ENCODE measurements at regions not wholly inside any gene's neighbourhood (a gene's known extent, or its start where the extent isn't known, plus 50 kb on each side); places are given as distances from the start of the nearest gene placed in this dataset.

DNA sequence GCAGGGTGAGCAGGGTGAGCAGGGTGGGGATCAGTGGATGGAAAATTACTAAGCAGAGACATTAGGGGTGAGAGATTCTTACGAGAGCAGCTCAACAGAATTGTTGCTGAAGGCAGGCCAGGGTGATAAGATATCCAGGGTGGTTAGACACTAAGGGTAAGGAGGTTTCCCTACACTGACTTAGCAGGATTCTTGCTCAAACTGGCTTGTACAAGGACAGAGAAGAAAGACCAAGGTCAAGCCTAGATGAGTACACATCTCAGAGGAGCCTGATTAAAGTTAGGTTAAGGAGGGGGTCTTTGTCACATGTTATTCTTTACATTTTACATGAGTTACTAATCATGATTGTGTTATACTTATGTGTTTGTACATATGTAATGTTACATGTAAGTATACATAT, 262.8 kb upstream of the FANCL start:
- no peak for DNase-seq

DNA sequence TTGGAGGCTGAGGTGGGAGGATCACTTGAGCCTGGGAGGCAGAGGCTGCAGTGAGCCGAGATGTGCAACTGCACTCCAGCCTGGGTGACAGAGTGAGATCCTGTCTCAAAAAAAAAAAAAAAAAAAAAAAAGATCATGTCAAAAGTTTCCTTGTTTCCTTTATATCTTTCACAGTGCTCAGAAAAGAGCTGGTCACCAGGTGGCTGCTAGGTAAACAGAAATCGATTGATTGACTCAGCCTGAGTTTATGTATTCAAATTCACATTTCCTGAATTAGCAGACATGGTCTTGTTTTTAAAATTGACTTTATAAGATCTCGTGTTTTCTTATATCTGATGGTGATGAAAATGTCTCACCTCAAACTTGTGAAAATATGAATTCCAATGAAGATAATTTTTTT, 261.8 kb upstream of the FANCL start:
- DNase-seq: no peak

DNA sequence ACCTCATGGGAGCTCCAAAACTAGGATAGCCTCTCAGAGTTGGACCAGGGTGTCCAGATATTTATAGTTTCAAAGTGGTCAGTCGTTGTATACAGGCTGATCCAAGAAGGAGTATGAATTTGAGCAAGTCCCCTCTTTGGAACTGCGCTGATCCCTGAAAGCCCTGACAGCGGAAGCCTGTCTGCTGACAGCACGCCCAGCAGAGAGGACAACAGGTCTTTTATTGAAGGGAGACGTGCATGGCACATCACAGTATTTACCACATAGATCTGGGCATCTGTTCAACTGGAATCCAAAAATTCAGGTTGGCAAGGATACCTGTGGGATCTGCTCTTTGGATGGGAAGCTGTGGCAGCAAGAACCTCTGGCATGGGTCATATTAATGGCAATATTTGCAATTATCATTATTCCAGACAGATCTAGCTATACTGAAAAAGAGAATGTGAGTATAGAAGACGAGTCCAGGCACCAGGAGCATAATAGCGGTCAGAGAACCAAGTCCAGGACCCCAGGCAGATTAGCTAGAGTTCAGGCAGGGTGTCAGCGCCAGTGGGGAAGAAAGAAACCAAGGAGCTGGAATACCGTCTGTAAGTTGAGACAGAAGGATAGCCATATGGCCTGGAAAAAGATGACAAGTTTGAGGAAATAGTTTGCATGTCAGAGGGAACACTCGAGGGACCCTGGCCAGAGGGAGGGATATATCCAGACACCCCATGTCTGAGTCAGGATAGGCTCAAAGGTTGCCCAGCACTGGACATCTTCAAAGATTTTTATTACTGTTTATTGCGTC, 260.4 kb upstream of the FANCL start:
- no peak for DNase-seq

DNA sequence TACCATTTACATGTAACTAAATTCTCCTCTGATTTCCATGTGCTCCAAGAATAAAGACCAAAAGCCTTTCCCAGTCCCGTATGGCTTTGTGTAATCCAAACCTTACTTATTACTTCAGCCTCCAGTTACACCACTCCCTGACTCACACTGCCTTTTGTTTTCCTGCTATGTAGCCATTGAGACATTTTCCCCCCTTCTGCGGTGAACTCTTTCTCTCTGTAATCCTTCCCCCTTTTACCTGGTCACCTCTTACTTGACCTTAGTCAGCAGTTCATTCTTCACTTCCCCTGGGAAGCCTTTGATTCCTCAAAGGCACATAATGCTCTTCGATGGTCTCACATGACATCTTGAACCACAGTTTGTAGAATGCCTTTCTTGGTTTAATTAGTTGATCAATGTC, 256.0 kb upstream of the FANCL start:
- DNase-seq: no peak

DNA sequence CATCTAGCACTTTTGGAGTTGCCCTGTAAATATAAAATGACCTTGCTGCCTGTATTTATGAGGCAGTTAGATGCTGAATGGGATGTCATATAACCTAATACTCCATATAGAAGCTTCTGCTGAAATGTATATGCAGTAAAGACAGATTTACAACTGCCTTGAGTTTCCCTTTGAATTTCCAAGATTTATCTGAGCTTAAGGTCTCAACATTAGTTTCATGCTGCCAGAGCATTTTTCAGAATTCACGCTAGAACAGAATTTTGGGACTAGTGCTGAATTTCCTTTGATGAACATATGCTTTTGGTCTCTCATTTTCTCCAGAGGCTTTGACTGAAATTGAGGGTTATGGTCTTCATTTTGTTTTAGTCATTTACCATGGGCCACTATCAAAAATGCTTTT, 254.7 kb upstream of the FANCL start:
- DNase-seq: no peak

DNA sequence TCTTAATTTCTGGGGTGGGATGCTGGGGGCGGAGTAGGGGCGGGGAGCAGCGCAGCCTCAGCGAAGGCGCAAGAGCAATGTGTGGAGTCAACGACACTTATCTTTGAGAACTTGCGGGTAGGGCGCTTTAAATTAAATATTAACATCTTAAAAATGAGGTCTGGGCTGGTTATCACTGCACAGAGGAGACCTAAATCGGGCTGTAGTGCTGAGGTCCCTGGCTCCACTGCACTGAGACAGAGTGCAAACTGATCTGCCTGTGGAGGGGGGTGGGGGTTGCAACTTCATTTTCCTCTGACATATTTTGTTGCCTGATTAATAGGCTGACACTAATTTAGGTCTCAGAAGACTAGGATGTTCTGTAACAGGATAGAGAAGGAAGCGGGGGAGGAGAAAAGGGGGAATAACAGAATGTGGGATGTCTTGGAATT, 253.0 kb upstream of the FANCL start:
- DNase-seq: no peak

DNA sequence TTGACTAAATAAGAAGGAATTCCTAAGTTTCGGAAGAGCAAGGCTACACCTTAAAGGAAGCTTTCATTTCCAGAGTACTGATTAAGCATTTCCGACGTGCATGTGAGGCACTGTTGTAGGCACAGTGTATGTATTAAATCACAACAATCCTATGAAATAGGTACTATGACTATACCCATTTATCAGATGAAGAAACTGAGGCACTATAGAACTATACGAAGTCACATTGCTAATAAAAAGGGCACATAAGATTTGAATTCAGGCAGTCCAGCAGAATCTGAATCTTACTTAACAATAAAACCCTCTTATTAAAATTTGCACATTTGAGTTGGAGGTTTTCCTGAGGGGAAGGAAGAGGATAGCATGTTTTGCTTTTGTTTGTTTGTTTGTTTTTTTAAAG, 243.5 kb upstream of the FANCL start:
- no peak for DNase-seq

DNA sequence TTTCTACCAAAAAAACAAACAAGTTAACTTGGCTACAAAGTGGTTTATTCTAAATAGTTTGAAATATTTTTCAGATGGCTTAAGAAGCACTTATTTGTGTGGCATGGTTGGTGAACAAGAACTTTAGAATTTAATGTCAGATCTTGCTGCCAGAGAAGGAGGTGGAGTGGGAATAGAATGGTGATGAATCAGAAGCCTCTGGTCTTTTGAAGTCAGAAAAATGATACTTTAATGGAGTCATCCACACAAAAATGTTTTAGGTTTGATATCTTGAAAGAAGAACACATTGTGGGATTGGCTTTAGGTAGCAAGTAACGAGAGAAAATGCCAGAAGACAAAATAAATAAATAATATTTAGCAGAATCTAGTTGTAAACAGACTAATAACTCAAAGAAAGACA, 243.1 kb upstream of the FANCL start:
- DNase-seq: no peak

DNA sequence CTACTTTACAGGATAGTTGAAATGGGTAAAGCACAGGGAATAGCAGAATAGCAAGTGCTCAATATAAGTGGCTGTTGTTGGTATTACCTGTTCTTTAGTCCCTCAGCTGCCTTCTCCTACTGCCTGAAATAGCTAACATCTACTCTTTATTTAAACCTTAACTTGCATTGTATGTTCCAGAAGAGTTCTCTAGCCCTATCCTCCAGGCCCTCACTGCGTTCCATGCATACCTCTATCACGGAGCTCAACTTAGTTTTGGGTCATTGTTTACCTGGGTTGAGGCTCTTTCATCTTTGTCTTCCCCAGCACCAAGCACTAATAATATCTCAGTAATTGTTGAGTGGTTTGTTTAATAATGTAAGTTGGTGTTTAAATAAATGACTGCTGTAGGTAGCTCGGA, 242.2 kb upstream of the FANCL start:
- DNase-seq: no peak

DNA sequence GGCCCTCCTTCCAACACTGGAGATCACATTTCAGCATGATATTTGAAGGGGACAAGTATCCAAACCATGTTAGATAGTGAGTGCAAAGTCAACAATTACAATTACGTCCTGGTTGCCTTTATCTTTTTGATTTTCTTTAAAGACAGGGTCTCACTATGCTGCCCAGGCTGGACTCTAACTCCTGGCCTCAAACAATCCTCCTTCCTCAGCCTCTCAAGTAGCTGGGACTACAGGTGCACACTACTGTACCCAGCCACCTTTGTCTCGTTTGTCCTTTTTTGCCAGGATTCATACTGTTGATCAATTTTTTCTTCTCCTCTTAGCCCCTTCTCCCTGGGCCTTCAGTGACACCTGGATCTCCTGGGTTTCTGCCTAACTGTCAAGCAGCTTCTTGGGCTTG, 240.5 kb upstream of the FANCL start:
- DNase-seq: no peak

DNA sequence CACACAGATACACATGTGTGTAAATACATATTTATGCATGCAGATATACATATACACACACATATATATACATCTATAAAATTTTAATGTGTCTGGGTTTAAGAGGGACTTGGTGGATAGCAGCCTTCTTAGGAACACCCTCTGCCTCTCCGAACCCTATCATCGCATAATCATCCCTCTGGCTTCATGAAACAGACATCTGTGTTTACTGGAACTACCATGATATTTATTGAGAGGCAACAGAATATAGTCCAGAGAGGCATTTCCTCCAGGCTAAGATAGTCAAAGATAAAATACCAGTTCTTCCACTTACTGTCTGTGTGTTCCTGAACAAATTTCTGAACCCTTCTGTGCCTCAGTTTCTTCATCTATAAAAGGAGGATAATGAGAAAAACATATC, 239.0 kb upstream of the FANCL start:
- no peak for DNase-seq

DNA sequence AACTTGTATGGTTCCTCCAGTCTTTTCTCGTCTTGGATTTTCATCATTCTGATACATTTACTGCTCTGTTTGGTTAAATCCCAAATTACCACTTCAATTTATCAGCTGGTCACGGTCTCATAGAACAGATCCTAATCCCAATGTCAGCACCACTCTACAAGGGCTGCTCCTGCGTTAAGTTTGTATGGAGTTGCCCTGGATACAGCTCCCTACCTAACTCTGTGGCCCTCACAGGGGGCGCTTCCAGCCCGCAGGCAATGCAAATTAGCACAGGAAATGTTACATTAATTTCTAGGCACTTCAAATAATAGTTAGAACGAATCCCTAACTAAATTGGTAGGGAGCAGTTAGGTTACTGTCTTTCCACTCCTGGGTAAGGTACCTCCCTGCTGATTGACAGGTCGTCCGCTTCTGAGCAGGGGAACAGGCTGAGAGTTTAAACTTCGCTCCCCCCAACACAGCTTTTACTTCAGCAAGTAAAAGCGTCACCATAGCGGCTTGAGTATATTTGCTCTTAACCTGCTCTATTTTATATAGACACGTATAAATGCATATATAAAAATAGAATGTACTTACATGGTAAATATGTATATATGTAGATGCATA, 238.5 kb upstream of the FANCL start:
- DNase-seq: no peak

DNA sequence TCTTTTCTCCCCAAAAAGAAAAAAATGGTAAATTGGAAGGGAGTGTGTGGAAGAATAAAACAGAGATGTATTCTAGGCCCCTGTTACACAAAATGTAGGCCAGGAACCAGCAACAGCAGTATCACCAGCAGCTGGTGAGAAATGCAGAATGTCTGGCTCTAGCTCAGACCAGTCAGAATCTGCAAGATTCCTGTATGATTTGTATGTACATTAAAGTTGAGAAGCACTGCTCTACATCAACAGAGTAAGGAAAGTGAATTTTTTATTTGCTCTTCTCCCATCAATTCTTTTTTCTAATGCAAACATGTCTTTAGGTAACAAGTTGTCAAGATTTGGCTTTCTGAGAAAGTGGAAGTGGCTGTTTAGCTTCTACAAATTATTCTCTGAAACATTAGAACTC, 235.4 kb upstream of the FANCL start:
- no peak for DNase-seq

DNA sequence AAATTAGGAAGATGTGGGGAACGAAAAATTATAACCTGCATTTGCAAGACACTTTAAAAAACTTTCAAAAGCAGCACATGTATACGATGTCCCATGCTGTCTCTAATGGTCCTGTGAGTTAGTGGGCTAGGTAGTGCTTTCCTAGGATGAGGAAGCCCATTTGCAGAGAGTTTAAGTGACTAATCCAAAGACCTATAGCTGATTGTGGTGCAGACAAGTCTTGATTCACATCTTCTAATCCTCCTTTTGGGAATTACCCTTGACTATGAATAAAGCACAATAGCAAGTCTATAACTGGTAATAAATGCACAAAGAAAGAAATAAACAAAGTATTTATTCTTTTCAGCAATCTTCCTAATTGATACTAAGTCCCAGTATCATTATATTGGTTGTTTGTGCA, 234.6 kb upstream of the FANCL start:
- DNase-seq: no peak

DNA sequence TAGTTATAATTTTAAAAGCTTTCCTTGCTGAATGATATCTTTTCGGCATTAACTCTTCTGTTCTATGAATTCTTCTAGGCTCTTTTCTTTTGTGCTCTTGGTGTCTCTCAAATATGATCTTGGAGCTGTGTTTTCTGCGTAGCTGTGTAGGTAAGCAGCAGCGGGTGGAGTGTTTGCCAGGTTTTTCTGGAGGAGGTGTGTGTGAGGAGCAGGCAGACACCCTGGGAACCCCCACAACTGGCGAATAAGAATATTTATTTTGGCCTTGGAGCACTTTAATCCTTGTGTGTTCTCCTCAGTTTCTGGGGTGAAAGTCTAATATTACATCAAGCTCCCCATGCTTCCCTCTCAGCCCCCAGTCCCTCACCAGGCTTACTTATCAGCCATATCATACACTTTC, 232.0 kb upstream of the FANCL start:
- no peak for DNase-seq

DNA sequence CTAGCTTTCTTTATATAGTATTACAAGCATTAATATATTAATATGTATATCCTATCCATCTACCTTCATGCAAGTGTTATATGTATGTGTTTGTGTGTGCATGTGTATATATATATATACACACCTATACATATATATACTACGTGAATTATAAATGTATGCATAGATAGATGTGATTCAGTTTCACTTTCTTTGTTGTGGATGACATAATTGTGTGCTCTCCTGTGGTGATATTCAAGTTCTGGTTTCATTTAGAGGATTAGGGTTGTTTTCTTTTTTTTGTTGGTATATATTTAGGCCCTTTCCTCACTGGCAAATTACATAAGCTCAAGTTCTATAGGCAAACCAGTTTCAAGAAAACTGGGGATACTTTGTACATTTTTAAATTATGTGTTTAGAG, 225.7 kb upstream of the FANCL start:
- no peak for DNase-seq

DNA sequence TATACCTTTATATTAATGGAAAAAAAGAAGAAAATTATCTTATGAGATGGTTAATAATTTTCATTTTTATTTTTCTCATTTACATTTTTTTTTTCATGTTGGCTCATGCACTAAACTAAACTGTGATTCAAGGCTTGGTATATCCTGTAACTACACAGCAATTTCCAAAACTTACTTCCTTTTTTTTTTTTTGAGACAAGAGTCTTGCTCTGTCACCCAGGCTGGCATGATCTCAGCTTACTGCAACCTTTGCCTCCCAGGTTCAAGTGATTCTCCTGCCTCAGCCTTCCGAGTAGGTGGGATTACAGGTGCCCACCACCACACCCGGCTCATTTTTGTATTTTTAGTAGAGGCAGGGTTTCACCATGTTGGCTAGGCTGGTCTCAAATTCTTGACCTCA, 224.9 kb upstream of the FANCL start:
- DNase-seq: peak in 1 of 2 experiments; percentile 4

DNA sequence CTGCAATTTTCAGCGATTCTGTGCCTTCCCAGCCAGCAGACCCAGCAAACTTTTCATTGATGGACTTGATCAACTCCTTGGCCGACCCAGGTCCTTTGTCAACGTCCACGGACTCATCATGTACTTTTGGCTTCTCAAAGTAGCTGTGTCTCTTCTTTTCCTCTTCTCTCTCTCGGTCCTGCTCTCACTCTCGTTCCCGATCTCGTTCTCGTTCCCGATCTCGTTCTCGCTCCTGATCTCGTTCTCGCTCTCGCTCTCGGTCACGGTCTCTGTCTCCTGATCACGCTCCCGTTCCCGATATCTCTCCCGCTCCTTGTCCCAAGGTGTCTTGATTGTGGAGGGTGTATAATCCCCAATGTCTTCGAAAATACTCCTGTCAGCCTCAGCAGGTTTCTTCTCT, 219.5 kb upstream of the FANCL start:
- no peak for DNase-seq

DNA sequence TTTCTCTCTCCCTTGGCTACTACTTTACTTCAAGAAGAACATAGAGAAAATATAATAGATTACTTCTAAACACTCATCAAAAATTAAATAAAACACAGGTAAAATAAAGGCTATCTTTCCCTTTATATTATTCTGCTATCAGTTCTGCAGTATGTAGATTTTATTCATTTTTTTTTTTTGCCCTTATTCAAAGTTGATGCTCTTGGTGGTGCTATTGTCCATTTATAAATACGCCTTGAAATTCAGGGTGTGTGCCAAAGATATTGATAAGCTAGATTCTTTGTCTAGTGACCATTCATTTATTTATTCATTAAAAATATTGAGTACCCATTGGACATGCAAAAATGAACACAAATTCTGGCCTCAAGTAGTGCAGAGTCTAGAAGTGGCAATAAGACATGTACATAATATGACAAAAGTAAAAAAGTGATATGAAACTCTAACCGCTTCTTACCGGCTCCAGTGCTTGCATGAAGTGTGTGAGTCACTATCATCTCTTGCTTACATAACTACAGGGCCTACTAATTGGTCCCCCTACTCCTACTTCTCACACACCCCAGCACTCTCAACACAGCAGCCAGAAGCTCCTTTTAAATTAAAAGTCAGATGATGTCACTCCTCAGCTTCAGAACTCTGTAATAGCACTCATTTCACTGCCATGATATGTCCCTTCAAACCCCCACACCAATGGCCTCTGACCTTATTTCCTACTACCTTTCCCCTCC, 208.3 kb upstream of the FANCL start:
- no peak for DNase-seq

DNA sequence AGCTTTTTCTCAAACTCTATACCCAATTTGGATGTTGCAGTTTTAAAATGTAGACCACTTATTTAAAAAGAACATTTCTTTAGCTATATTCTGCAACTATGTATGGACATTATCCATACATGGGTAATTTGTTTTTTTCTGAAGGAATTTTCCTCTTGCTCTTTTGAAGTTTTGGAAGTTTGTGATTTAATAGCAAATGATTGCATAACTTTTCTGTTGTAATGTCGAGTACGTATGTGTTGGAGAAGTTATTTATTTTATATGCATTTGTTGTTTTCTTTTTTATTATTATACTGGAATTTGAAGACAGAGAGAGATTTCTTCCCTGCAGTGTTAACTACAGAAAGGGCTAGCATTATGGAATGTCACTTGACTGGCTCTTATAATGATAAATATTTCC, 207.7 kb upstream of the FANCL start:
- no peak for DNase-seq

DNA sequence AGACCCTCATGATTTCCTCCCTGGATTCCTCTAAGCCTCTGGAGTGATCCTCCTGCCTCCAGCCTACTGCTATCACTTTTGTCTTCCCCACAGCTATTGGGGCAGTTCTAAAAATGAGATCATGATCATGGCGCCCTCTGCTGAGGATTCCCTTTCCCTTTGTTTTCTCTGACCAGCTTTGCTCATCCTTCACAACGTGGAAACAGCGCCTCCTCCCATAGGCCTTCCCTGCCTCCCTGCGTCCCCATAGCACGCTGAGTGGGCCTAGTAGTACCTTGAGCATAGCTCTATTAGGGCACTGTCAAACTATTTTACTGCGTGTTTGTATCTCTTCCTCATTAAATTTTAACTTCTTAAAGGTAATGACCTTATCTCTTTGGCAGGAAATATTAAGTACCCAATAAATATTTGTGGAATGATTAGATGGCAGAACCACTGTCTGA, 207.0 kb upstream of the FANCL start:
- peak; percentile 74 to 84 for DNase-seq

DNA sequence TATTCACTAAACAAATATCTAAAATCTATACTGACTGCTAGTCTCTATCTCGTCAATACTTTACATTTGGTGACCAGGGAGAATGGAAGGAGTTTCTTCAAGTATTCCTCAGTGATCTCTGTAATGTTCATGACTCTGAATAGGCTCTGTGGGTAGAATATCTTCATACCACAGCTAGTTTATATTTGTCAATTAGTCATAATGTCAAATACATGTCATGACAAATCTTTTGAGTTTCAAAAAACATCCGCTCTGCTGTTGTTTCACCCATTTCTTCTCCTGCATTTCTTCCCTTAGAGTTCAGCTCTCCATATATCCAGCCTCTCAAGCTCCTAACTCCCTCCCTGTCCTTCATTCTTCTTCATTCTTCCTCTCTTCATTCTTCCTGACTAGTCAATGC, 206.5 kb upstream of the FANCL start:
- DNase-seq: no peak

DNA sequence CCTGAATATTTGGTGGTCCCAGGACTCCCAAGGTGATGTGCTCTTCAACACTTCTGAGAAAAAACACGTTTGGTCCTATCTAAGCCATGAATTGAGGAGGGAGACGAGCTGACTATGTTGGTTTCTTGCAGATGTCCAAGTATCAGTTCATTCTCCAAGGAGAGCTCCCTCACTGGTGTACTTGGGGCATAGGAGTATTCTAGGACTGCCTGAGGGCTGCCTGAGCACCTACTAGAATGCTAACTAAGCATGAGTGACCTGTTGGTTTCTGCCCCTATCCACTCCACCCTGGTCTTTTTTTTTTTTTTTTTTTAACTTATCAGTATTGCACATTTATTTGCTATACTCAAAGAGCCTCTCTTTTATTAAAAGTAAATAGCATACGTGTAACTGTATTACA, 200.5 kb upstream of the FANCL start:
- DNase-seq: no peak

DNA sequence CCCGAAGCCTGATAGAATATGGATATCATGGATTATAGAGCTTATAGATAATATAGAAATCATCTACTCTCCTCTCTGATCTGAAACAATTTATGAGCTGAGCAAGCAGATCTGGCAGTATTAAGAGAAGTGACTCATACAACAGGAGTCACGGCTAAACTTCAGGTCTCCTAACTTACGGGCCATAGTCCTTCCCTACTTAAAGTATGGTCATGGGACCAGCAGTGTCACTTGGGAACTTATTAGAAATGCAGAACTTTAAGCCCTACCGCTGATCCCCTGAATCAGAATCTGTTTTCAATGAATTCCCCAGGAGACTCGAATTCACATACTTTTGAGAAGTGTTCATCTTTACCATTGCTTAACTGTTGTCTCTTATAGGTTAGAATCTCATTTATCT, 195.7 kb upstream of the FANCL start:
- no peak for DNase-seq

Data from Kasumi-1 (cell line).